ENCODE measurements at regions not wholly inside any gene's neighbourhood (a gene's known extent, or its start where the extent isn't known, plus 50 kb on each side); places are given as distances from the start of the nearest gene placed in this dataset.

GRCh38 chr13:109344552-109345157 is 441.7 kb downstream of the IRS2 start:
- no peak for DNase-seq
- TF ChIP-seq CTCF (IDR thresholded peaks at IDR 0.05) (no peak), POLR2A (IDR thresholded peaks at IDR 0.05) (no peak)
- Histone ChIP-seq H3K4me1 (no peaks in the 10 kb centered on the region), H3K27ac (no peak overlapping the region), H3K27me3 (no peaks in the 10 kb centered on the region), H3K9me3 (no peaks in the 10 kb centered on the region), H3K4me3 (no peak overlapping the region), H3K36me3 (ENCODE audit: low read depth, missing control alignments) (no peaks in the 10 kb centered on the region)
- intact Hi-C loops (cut with DNase I; ENCODE audit: low total_unique reads): no loop called here
- WGBS, 2 donors: 86 to 90% methylated on average over 9 of the region's 9 CpGs

- WGBS, 2 donors: 45 to 66% methylated on average over 1 of the region's 1 CpG
- TF ChIP-seq POLR2A (IDR thresholded peaks at IDR 0.05) (no peak), CTCF (IDR thresholded peaks at IDR 0.05) (no peak)
- H3K9me3 ChIP-seq: no peaks in the 10 kb centered on the region
- H3K36me3 ChIP-seq (ENCODE audit: low read depth, missing control alignments): no peaks in the 10 kb centered on the region
- no peak for DNase-seq
- no peaks in the 10 kb centered on the region for H3K4me1 ChIP-seq
- H3K27me3 ChIP-seq: no peaks in the 10 kb centered on the region
- intact Hi-C loops (cut with DNase I; ENCODE audit: low total_unique reads): no loop called here
- H3K4me3 ChIP-seq: no peak overlapping the region
- H3K27ac ChIP-seq: no peak overlapping the region
Observed at GRCh38 chr13:109336730-109337129, 449.7 kb downstream of the IRS2 start.

GRCh38 chr13:109333893-109334651 is 452.3 kb downstream of the IRS2 start:
- intact Hi-C loops (cut with DNase I; ENCODE audit: low total_unique reads): no loop called here
- H3K27me3 ChIP-seq: no peaks in the 10 kb centered on the region
- 77 to 87% methylated on average over 8 of the region's 8 CpGs for WGBS, 2 donors
- H3K4me3 ChIP-seq: no peak overlapping the region
- no peaks in the 10 kb centered on the region for H3K36me3 ChIP-seq (ENCODE audit: low read depth, missing control alignments)
- H3K9me3 ChIP-seq: no peaks in the 10 kb centered on the region
- no peak overlapping the region for H3K27ac ChIP-seq
- no peak for TF ChIP-seq CTCF (IDR thresholded peaks at IDR 0.05)
- TF ChIP-seq POLR2A (IDR thresholded peaks at IDR 0.05): no peak
- no peak for DNase-seq
- no peaks in the 10 kb centered on the region for H3K4me1 ChIP-seq

GRCh38 chr13:109332506-109333499 is 453.6 kb downstream of the IRS2 start:
- H3K27me3 ChIP-seq: no peaks in the 10 kb centered on the region
- intact Hi-C loops (cut with DNase I; ENCODE audit: low total_unique reads): no loop called here
- H3K4me3 ChIP-seq: no peak overlapping the region
- H3K9me3 ChIP-seq: no peaks in the 10 kb centered on the region
- TF ChIP-seq POLR2A (IDR thresholded peaks at IDR 0.05) (no peak), CTCF (IDR thresholded peaks at IDR 0.05) (no peak)
- H3K27ac ChIP-seq: no peak overlapping the region
- H3K36me3 ChIP-seq (ENCODE audit: low read depth, missing control alignments): no peaks in the 10 kb centered on the region
- no peak for DNase-seq
- no peaks in the 10 kb centered on the region for H3K4me1 ChIP-seq
- WGBS, 2 donors: 62 to 71% methylated on average over 21 to 26 of the region's 26 CpGs
